ENCODE measurements at regions not wholly inside any gene's neighbourhood (a gene's known extent, or its start where the extent isn't known, plus 50 kb on each side); places are given as distances from the start of the nearest gene placed in this dataset.

GRCh38 chr6:16840291-16840690 lies 79.0 kb upstream of the ATXN1 start:
- no peak for TF ChIP-seq POLR2AphosphoS5 (IDR thresholded peaks at IDR 0.05)
- TF ChIP-seq, protein P1, sequence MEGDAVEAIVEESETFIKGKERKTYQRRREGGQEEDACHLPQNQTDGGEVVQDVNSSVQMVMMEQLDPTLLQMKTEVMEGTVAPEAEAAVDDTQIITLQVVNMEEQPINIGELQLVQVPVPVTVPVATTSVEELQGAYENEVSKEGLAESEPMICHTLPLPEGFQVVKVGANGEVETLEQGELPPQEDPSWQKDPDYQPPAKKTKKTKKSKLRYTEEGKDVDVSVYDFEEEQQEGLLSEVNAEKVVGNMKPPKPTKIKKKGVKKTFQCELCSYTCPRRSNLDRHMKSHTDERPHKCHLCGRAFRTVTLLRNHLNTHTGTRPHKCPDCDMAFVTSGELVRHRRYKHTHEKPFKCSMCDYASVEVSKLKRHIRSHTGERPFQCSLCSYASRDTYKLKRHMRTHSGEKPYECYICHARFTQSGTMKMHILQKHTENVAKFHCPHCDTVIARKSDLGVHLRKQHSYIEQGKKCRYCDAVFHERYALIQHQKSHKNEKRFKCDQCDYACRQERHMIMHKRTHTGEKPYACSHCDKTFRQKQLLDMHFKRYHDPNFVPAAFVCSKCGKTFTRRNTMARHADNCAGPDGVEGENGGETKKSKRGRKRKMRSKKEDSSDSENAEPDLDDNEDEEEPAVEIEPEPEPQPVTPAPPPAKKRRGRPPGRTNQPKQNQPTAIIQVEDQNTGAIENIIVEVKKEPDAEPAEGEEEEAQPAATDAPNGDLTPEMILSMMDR (IDR thresholded peaks at IDR 0.05): no peak

All from prostate gland (tissue), 2 donors.